ENCODE measurements at regions not wholly inside any gene's neighbourhood (a gene's known extent, or its start where the extent isn't known, plus 50 kb on each side); places are given as distances from the start of the nearest gene placed in this dataset.

DNA sequence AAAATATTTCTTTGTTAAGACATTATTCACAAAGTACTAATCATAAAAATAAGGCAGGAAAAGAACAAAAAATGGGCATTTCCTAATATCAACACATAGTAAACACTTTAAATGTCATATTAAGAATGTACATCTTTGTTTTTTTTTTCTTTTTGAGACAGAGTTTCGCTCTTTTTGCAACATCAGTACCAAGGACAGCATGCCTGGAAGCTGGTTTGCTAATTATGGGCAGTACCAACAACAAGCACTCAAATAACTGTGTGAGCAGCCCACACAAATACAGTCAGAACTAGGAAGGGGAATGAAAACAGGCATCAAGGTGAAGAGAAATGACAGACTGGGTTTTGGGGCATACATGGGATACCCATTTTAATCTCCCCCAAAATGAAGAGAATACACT, 788.0 kb upstream of the SLITRK1 start:
- DNase-seq (ENCODE audit: low read depth in 2 of 2): no peak
- H2AFZ ChIP-seq (ENCODE audit: low read length): no peak overlapping the region
- H3K9ac ChIP-seq (ENCODE audit: insufficient read depth, low read length): no peak overlapping the region
- H3K27ac ChIP-seq (ENCODE audit: insufficient read depth, low read length): no peak overlapping the region
- H3K4me3 ChIP-seq (replicated peaks in 1 of 4; ENCODE audit: control extremely low read depth in 1 of 4, insufficient read depth in 1 of 4, low read depth in 3 of 4, low read length in 4 of 4): no peak overlapping the region
- no peaks in the 10 kb centered on the region for H3K4me1 ChIP-seq (ENCODE audit: control insufficient read depth, extremely low read depth, insufficient read depth, low read length)
- TF ChIP-seq EZH2 (IDR thresholded peaks at IDR 0.05; ENCODE audit: low read length, missing control alignments): no peak
- TF ChIP-seq, protein P1, sequence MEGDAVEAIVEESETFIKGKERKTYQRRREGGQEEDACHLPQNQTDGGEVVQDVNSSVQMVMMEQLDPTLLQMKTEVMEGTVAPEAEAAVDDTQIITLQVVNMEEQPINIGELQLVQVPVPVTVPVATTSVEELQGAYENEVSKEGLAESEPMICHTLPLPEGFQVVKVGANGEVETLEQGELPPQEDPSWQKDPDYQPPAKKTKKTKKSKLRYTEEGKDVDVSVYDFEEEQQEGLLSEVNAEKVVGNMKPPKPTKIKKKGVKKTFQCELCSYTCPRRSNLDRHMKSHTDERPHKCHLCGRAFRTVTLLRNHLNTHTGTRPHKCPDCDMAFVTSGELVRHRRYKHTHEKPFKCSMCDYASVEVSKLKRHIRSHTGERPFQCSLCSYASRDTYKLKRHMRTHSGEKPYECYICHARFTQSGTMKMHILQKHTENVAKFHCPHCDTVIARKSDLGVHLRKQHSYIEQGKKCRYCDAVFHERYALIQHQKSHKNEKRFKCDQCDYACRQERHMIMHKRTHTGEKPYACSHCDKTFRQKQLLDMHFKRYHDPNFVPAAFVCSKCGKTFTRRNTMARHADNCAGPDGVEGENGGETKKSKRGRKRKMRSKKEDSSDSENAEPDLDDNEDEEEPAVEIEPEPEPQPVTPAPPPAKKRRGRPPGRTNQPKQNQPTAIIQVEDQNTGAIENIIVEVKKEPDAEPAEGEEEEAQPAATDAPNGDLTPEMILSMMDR (conservative IDR thresholded peaks at IDR 0.05 in 1 of 2, IDR thresholded peaks at IDR 0.05 in 1 of 2; ENCODE audit: low read depth in 1 of 2, low read length in 2 of 2): no peak
- no peak overlapping the region for H3K4me2 ChIP-seq (ENCODE audit: extremely low read depth, insufficient read depth, low read length)
- no peaks in the 10 kb centered on the region for H3K79me2 ChIP-seq (ENCODE audit: control insufficient read depth, insufficient read depth, low read length)
- no peaks in the 10 kb centered on the region for H3K9me3 ChIP-seq (ENCODE audit: control insufficient read depth, insufficient read depth, low read depth, low read length)
- no peaks in the 10 kb centered on the region for H3K36me3 ChIP-seq (ENCODE audit: control insufficient read depth, insufficient read depth, low read length)
- no peaks in the 10 kb centered on the region for H4K20me1 ChIP-seq (ENCODE audit: control insufficient read depth, extremely low read depth, insufficient read depth, low read length)
- H3K27me3 ChIP-seq (ENCODE audit: control insufficient read depth, insufficient read depth, low read length): no peaks in the 10 kb centered on the region

DNA sequence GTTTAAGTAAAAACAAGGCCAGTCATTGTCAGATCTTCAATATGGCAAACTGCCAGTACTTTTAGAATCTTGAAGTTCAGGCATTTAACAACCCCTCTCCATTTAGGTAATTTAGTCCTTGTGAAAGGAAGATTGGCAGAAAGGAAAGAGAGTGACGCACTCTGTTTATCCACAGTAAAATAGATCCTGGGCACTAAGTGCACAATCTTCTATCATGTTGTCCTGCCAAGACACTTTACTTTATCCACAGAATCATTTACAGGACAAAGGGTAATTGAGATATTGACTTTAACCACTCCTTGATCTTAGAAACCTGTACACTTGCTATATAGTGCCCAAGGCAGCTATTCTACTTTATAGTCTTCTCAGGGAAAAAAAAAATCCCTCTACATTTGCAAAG, 786.4 kb upstream of the SLITRK1 start:
- Histone ChIP-seq H4K20me1 (ENCODE audit: control insufficient read depth, extremely low read depth, insufficient read depth, low read length) (no peaks in the 10 kb centered on the region), H3K27me3 (ENCODE audit: control insufficient read depth, insufficient read depth, low read length) (no peaks in the 10 kb centered on the region), H3K79me2 (ENCODE audit: control insufficient read depth, insufficient read depth, low read length) (no peaks in the 10 kb centered on the region), H3K4me2 (ENCODE audit: extremely low read depth, insufficient read depth, low read length) (no peak overlapping the region), H3K9me3 (ENCODE audit: control insufficient read depth, insufficient read depth, low read depth, low read length) (no peaks in the 10 kb centered on the region), H3K36me3 (ENCODE audit: control insufficient read depth, insufficient read depth, low read length) (no peaks in the 10 kb centered on the region), H2AFZ (ENCODE audit: low read length) (no peak overlapping the region), H3K27ac (ENCODE audit: insufficient read depth, low read length) (no peak overlapping the region), H3K4me3 (replicated peaks in 1 of 4; ENCODE audit: control extremely low read depth in 1 of 4, insufficient read depth in 1 of 4, low read depth in 3 of 4, low read length in 4 of 4) (no peak overlapping the region), H3K4me1 (ENCODE audit: control insufficient read depth, extremely low read depth, insufficient read depth, low read length) (no peaks in the 10 kb centered on the region), H3K9ac (ENCODE audit: insufficient read depth, low read length) (no peak overlapping the region)
- TF ChIP-seq, protein P1 (conservative IDR thresholded peaks at IDR 0.05 in 1 of 2, IDR thresholded peaks at IDR 0.05 in 1 of 2; ENCODE audit: low read depth in 1 of 2, low read length in 2 of 2): no peak
- no peak for TF ChIP-seq EZH2 (IDR thresholded peaks at IDR 0.05; ENCODE audit: low read length, missing control alignments)
- no peak for DNase-seq (ENCODE audit: low read depth in 2 of 2)

DNA sequence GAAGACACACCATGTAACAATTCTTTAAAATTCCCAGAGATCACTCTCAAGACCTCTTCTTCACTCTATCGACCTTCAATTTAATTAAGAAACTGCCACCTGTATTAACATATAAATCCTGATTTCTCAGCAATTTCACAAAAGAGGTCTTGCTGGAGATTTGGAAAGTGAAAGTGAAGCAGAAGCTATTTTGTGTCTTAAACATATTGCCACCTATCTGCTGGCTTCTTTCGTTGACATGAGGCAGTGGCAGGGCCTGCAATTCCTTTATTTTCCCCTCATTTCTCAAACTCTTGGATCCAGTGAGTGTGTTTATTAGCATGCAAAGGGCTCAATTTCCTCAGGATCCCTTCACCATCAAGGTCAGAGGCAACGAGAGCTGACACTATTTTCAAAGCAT, 780.2 kb upstream of the SLITRK1 start:
- H3K36me3 ChIP-seq (ENCODE audit: control insufficient read depth, insufficient read depth, low read length): no peaks in the 10 kb centered on the region
- no peak overlapping the region for H3K4me2 ChIP-seq (ENCODE audit: extremely low read depth, insufficient read depth, low read length)
- H2AFZ ChIP-seq (ENCODE audit: low read length): no peak overlapping the region
- no peaks in the 10 kb centered on the region for H3K79me2 ChIP-seq (ENCODE audit: control insufficient read depth, insufficient read depth, low read length)
- no peaks in the 10 kb centered on the region for H4K20me1 ChIP-seq (ENCODE audit: control insufficient read depth, extremely low read depth, insufficient read depth, low read length)
- DNase-seq (ENCODE audit: low read depth in 2 of 2): no peak
- no peak overlapping the region for H3K27ac ChIP-seq (ENCODE audit: insufficient read depth, low read length)
- TF ChIP-seq, protein P1 (conservative IDR thresholded peaks at IDR 0.05 in 1 of 2, IDR thresholded peaks at IDR 0.05 in 1 of 2; ENCODE audit: low read depth in 1 of 2, low read length in 2 of 2): no peak
- no peak for TF ChIP-seq EZH2 (IDR thresholded peaks at IDR 0.05; ENCODE audit: low read length, missing control alignments)
- no peak overlapping the region for H3K9ac ChIP-seq (ENCODE audit: insufficient read depth, low read length)
- no peaks in the 10 kb centered on the region for H3K9me3 ChIP-seq (ENCODE audit: control insufficient read depth, insufficient read depth, low read depth, low read length)
- no peaks in the 10 kb centered on the region for H3K27me3 ChIP-seq (ENCODE audit: control insufficient read depth, insufficient read depth, low read length)
- no peaks in the 10 kb centered on the region for H3K4me1 ChIP-seq (ENCODE audit: control insufficient read depth, extremely low read depth, insufficient read depth, low read length)
- no peak overlapping the region for H3K4me3 ChIP-seq (replicated peaks in 1 of 4; ENCODE audit: control extremely low read depth in 1 of 4, insufficient read depth in 1 of 4, low read depth in 3 of 4, low read length in 4 of 4)
